ENCODE measurements at regions not wholly inside any gene's neighbourhood (a gene's known extent, or its start where the extent isn't known, plus 50 kb on each side); places are given as distances from the start of the nearest gene placed in this dataset.

DNA sequence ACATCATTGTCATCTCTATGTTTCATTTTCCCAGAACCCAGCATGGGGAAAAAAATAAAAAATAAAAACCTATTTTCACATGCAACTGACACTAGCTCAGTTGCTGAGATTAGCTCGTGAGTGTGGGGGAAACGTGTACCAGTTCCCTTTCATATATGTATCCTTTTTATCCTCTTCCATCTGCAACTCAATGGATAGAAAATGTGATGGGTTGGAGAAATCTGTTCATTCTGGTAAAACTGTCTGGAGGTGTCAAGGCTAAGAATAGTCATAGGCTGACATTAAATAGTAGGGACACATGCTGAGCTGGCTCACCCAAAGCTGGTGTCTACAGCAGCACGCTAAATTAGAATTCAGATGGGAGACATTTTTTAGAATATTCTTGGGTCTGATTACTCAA, 519.3 kb downstream of the ELAVL2 start:
- Histone ChIP-seq H3K27ac (no peak overlapping the region), H3K4me1 (no peaks in the 10 kb centered on the region), H3K4me3 (no peak overlapping the region), H3K36me3 (no peaks in the 10 kb centered on the region), H3K27me3 (no peaks in the 10 kb centered on the region), H3K9me3 (no peaks in the 10 kb centered on the region)
- no peak for DNase-seq
- intact Hi-C loops (cut with DNase I) = no loop called here
- WGBS, 2 donors = 60 to 78% methylated on average over 3 of the region's 3 CpGs
- TF ChIP-seq, protein P1, sequence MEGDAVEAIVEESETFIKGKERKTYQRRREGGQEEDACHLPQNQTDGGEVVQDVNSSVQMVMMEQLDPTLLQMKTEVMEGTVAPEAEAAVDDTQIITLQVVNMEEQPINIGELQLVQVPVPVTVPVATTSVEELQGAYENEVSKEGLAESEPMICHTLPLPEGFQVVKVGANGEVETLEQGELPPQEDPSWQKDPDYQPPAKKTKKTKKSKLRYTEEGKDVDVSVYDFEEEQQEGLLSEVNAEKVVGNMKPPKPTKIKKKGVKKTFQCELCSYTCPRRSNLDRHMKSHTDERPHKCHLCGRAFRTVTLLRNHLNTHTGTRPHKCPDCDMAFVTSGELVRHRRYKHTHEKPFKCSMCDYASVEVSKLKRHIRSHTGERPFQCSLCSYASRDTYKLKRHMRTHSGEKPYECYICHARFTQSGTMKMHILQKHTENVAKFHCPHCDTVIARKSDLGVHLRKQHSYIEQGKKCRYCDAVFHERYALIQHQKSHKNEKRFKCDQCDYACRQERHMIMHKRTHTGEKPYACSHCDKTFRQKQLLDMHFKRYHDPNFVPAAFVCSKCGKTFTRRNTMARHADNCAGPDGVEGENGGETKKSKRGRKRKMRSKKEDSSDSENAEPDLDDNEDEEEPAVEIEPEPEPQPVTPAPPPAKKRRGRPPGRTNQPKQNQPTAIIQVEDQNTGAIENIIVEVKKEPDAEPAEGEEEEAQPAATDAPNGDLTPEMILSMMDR (IDR thresholded peaks at IDR 0.05) = no peak
- no peak for TF ChIP-seq POLR2A (IDR thresholded peaks at IDR 0.05)

DNA sequence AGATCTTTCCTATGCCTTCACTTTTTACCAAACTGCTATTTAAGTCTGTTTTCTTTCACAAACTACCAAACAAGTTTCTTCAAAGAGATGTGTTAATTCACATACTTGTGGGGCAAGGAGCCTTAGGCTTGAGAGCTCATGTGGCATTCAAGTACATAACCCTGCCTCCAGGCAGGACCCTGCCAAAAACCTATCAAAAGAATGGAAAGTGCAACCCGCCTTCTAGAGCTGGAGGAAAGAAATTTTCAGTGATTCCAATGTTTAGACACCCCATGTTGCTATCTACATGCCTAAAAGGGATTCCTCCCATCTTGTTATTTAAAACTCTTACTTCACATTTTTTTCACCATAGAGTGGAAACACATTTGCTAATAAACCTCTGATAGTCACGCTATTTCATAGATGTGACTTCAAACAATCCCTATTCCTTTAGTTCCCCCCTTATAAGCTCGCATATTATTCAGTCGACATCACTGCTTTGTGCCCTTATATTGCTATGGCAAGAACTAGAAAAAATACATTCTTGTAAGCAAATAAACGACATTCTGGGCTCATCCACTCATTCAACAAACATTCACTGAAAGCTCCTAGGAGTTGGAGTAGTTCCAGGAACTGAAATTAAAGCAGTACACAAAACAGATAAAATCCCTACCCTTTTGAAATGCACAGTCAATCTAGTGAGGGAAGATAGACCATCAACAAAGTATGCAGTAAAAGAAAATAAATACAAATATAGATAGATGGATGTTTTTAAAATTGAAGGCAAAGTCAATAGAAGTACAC, 518.1 kb downstream of the ELAVL2 start:
- no peak for TF ChIP-seq POLR2A (IDR thresholded peaks at IDR 0.05)
- TF ChIP-seq, protein P1 (IDR thresholded peaks at IDR 0.05) = no peak
- 55 to 59% methylated on average over 5 of the region's 5 CpGs for WGBS, 2 donors
- Histone ChIP-seq H3K27me3 (no peaks in the 10 kb centered on the region), H3K36me3 (no peaks in the 10 kb centered on the region), H3K9me3 (no peaks in the 10 kb centered on the region), H3K4me1 (no peaks in the 10 kb centered on the region), H3K4me3 (no peak overlapping the region), H3K27ac (no peak overlapping the region)
- DNase-seq = no peak
- intact Hi-C loops (cut with DNase I) = no loop called here

DNA sequence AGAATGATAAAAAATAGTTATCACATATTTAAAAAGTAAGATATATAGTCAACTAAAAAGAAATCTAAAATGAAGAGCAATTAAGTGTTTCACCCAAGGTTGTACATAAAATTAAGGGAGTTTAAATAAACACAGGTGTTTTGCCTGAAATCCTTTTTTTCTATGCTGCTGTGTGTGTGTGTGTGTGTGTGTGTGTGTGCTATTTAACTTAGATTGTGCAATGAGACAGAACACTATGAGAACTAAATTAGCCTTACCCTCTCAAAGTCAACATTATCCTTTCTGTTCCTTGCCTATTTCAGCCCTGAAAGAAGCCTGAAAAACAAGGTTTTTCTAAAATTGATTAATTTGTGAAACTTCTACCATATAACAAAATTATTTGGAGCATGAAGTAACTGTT, 516.2 kb downstream of the ELAVL2 start:
- no peaks in the 10 kb centered on the region for H3K9me3 ChIP-seq
- no peak for DNase-seq
- TF ChIP-seq, protein P1 (IDR thresholded peaks at IDR 0.05) = no peak
- TF ChIP-seq POLR2A (IDR thresholded peaks at IDR 0.05) = no peak
- no peak overlapping the region for H3K4me3 ChIP-seq
- H3K36me3 ChIP-seq = no peaks in the 10 kb centered on the region
- H3K27ac ChIP-seq = no peak overlapping the region
- intact Hi-C loops (cut with DNase I) = no loop called here
- H3K27me3 ChIP-seq = no peaks in the 10 kb centered on the region
- H3K4me1 ChIP-seq = no peaks in the 10 kb centered on the region

DNA sequence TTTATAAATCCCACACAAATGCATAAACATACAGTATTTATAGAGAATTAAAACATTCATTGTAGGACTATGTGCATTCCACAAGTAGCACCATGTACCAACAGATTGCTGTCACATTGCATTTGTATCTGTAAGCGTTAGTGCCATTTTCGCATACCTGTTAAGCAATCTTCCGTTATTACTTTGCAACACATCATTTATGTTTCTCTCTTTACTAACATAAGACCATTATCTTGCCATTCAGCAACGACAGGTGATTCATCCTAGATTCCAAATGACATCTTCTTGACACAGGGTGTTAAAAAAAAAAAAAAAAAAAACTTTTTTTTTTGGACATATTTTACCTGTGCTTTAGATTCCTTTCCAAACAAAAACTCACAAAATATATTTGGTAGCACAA, 511.8 kb downstream of the ELAVL2 start:
- WGBS, 2 donors = 59 to 70% methylated on average over 4 of the region's 4 CpGs
- intact Hi-C loops (cut with DNase I) = no loop called here
- Histone ChIP-seq H3K4me1 (no peaks in the 10 kb centered on the region), H3K27ac (no peak overlapping the region), H3K27me3 (no peaks in the 10 kb centered on the region), H3K36me3 (no peaks in the 10 kb centered on the region), H3K9me3 (no peaks in the 10 kb centered on the region), H3K4me3 (no peak overlapping the region)
- TF ChIP-seq, protein P1 (IDR thresholded peaks at IDR 0.05) = no peak
- no peak for TF ChIP-seq POLR2A (IDR thresholded peaks at IDR 0.05)
- DNase-seq = no peak

DNA sequence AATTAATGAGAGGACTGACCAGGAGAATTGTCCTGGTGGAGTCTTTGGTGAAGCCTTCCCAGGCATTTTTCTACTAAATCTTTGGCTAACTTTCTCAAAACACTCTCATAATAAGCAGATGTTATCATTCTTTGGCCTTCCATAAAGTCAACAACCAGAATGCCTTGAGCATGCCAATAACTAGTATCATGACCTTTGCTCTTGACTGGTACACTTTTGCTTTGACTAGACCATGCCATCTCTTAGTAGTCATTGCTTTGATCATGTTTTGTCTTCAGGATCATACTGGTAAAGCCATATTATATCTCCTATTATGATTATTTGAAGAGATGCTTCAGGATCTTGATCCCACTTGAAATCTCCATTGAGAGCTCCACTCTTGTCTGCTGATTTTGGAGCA, 506.9 kb downstream of the ELAVL2 start:
- no peak for DNase-seq
- TF ChIP-seq, protein P1 (IDR thresholded peaks at IDR 0.05) = no peak
- no peak for TF ChIP-seq POLR2A (IDR thresholded peaks at IDR 0.05)

More for the DNA sequence above, 506.9 kb downstream of the ELAVL2 start:
- intact Hi-C loops (cut with DNase I) = no loop called here
- Histone ChIP-seq H3K27ac (no peak overlapping the region), H3K27me3 (no peaks in the 10 kb centered on the region), H3K36me3 (no peaks in the 10 kb centered on the region), H3K9me3 (no peaks in the 10 kb centered on the region), H3K4me3 (no peak overlapping the region), H3K4me1 (no peaks in the 10 kb centered on the region)
